Esophagus squamous epithelium (tissue), 4 donors: ENCODE measurements at regions not wholly inside any gene's neighbourhood (a gene's known extent, or its start where the extent isn't known, plus 50 kb on each side); places are given as distances from the start of the nearest gene placed in this dataset.
"Not testable (repeated sequence)": the region's sequence is repeated elsewhere in the genome, so short reads cannot be mapped to it uniquely, and the experiment has no call there.

ENCODE experiments used
- CTCF ChIP-seq, 6 experiments: fragments of 450-650 bp in 4 of 6; fragments of 200-600 bp in 2 of 6; sonication (generic) in 2 of 6; IDR thresholded peaks; one replicate each; pipeline ENCODE4 v1.5.1; 2016 to 2019; ENCODE audit warnings: antibody characterized with exemption in 6 of 6, mild to moderate bottlenecking in 4 of 6, moderate library complexity in 4 of 6
- POLR2A ChIP-seq, 4 donors: fragments of 450-650 bp; IDR thresholded peaks; one replicate each; pipeline ENCODE4 v1.6.1; 2017; ENCODE audit warnings: antibody characterized with exemption in 4 of 4, mild to moderate bottlenecking in 4 of 4, moderate library complexity in 3 of 4

DNA sequence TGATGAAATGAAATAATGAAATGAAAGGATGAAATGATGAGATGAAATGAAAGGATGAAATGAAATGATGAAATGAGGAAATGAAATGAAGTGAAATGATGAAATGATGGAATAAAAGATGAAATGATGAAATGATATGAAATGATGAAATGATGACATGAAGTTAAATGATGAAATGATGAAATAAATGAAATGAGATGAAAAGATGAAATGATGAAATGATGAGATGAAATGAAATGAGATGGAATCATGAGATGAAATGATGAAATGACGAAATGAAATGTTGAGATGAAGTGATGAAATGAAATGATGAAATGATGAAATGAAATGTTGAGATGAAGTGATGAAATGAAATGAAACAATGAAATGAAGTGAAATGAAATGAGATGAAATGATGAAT is 638.3 kb downstream of the GOLGA6L6 start:
- not testable (repeated sequence) for TF ChIP-seq CTCF, POLR2A (IDR thresholded peaks at IDR 0.05)
